AG10803 (cell line): ENCODE measurements at regions not wholly inside any gene's neighbourhood (a gene's known extent, or its start where the extent isn't known, plus 50 kb on each side); places are given as distances from the start of the nearest gene placed in this dataset.
"Not testable (repeated sequence)": the region's sequence is repeated elsewhere in the genome, so short reads cannot be mapped to it uniquely, and the experiment has no call there.

Experiments
- DNase-seq: peaks from one replicate; pipeline ENCODE4 v3.0.0; 2010; ENCODE audit warnings: low read depth
- H3K4me3 ChIP-seq: 2 replicates; pipeline ENCODE4 v1.5.1; 2011; ENCODE audit warnings: mild to moderate bottlenecking, low read length, control low read depth
- CTCF ChIP-seq: conservative IDR thresholded peaks from 2 replicates; pipeline ENCODE4 v1.5.1; 2011; ENCODE audit warnings: mild to moderate bottlenecking, low read length, control low read depth, inconsistent platforms

GRCh38 chr17:62150471-62150870 is 85.4 kb upstream of the MED13 start:
- no peak for TF ChIP-seq CTCF
- H3K4me3 ChIP-seq: no peak overlapping the region
- DNase-seq: no peak

- no peak for TF ChIP-seq CTCF
- no peak overlapping the region for H3K4me3 ChIP-seq
- DNase-seq: no peak
Observed at GRCh38 chr17:62149961-62150360, 84.9 kb upstream of the MED13 start.

GRCh38 chr17:62147284-62147683 is 82.2 kb upstream of the MED13 start:
- no peak for DNase-seq
- no peak for TF ChIP-seq CTCF
- no peak overlapping the region for H3K4me3 ChIP-seq

GRCh38 chr17:62140836-62141235 is 75.8 kb upstream of the MED13 start:
- DNase-seq: no peak
- no peak for TF ChIP-seq CTCF
- no peak overlapping the region for H3K4me3 ChIP-seq

GRCh38 chr17:62140376-62140775 is 75.3 kb upstream of the MED13 start:
- H3K4me3 ChIP-seq: no peak overlapping the region
- no peak for TF ChIP-seq CTCF
- DNase-seq: no peak

GRCh38 chr17:62139690-62140354 is 74.7 kb upstream of the MED13 start:
- not testable (repeated sequence) for DNase-seq, H3K4me3 ChIP-seq

- no peak for DNase-seq
- no peak overlapping the region for H3K4me3 ChIP-seq
- TF ChIP-seq CTCF: no peak
Observed at GRCh38 chr17:62139141-62139540, 74.1 kb upstream of the MED13 start.

GRCh38 chr17:62138676-62139121 is 73.6 kb upstream of the MED13 start:
- H3K4me3 ChIP-seq, DNase-seq: not testable (repeated sequence)

GRCh38 chr17:62137734-62138624 is 72.9 kb upstream of the MED13 start:
- DNase-seq, H3K4me3 ChIP-seq: not testable (repeated sequence)

GRCh38 chr17:62137013-62137733 is 72.1 kb upstream of the MED13 start:
- DNase-seq, H3K4me3 ChIP-seq: not testable (repeated sequence)
